K562 (cell line): ENCODE measurements at regions not wholly inside any gene's neighbourhood (a gene's known extent, or its start where the extent isn't known, plus 50 kb on each side); places are given as distances from the start of the nearest gene placed in this dataset.

Experiments
- CBX1 ChIP-seq: sonication (generic); IDR thresholded peaks from 2 replicates; pipeline ENCODE4 v1.6.1; 2016; ENCODE audit warnings: antibody characterized with exemption, low read depth, mild to moderate bottlenecking
- FOXJ2 ChIP-seq: fragments of 200-800 bp; sonication (Bioruptor generic); IDR thresholded peaks from 2 replicates; pipeline ENCODE4 v1.6.1; 2016; ENCODE audit warnings: missing genetic modification characterization, missing compliant biosample characterization
- FOXJ3 ChIP-seq: sonication (generic); formaldehyde crosslinking; IDR thresholded peaks from 2 replicates; pipeline ENCODE4 v1.4.0; 2020; ENCODE audit warnings: mild to moderate bottlenecking, missing genetic modification reagents
- HIVEP1 ChIP-seq: fragments of 250-450 bp; sonication (Bioruptor Pico); IDR thresholded peaks from 2 replicates; pipeline ENCODE4 v1.4.0; 2020; ENCODE audit warnings: mild to moderate bottlenecking
- HMGN3 ChIP-seq: IDR thresholded peaks from 2 replicates; pipeline ENCODE4 v1.6.1; 2011; ENCODE audit warnings: borderline replicate concordance, low read depth, mild to moderate bottlenecking, mixed read lengths, low read length; ENCODE audit not compliant: insufficient read length; ENCODE audit errors: extremely low read depth
- MIER1 ChIP-seq: fragments of 450-650 bp; IDR thresholded peaks from 2 replicates; pipeline ENCODE4 v1.6.1; 2016; ENCODE audit warnings: antibody characterized with exemption, mild to moderate bottlenecking, low read depth
- NFYB ChIP-seq: IDR thresholded peaks from 2 replicates; pipeline ENCODE4 v1.6.1; 2011; ENCODE audit warnings: mild to moderate bottlenecking, moderate library complexity; ENCODE audit not compliant: insufficient read length; ENCODE audit errors: extremely low read depth
- RBM25 ChIP-seq: fragments of 200-400 bp; formaldehyde crosslinking; IDR thresholded peaks from 2 replicates; pipeline ENCODE4 v1.6.1; 2018; ENCODE audit warnings: low read length, low read depth, moderate library complexity; ENCODE audit not compliant: severe bottlenecking
- TAF1 ChIP-seq: IDR thresholded peaks from 2 replicates; pipeline ENCODE4 v1.6.1; 2011; ENCODE audit warnings: mild to moderate bottlenecking, low read length, moderate library complexity; ENCODE audit not compliant: insufficient read depth, control insufficient read depth, severe bottlenecking; ENCODE audit errors: extremely low read depth
- TEAD2 ChIP-seq: fragments of 450-650 bp; IDR thresholded peaks from 2 replicates; pipeline ENCODE4 v1.6.1; 2016; ENCODE audit warnings: missing genetic modification characterization, control low read depth, missing compliant biosample characterization
- TSC22D4 ChIP-seq: fragments of 450-650 bp; IDR thresholded peaks from 2 replicates; pipeline ENCODE4 v1.6.1; 2016; ENCODE audit warnings: missing genetic modification characterization, missing biosample characterization, control low read depth
- ZBTB34 ChIP-seq: fragments of 250-450 bp; sonication (Bioruptor Pico); IDR thresholded peaks from 2 replicates; pipeline ENCODE4 v1.8.0; 2021; ENCODE audit warnings: mild to moderate bottlenecking, moderate library complexity
- ZC3H4 ChIP-seq: sonication (generic); formaldehyde crosslinking; IDR thresholded peaks from 2 replicates; pipeline ENCODE4 v1.9.0; 2021; ENCODE audit warnings: missing genetic modification reagents, borderline replicate concordance
- ZFP91 ChIP-seq: sonication (generic); formaldehyde crosslinking; IDR thresholded peaks from 2 replicates; pipeline ENCODE4 v1.8.0; 2022; ENCODE audit warnings: mild to moderate bottlenecking, missing genetic modification reagents
- ZNF232 ChIP-seq: sonication (generic); formaldehyde crosslinking; IDR thresholded peaks from 2 replicates; pipeline ENCODE4 v1.8.0; 2022; ENCODE audit warnings: mild to moderate bottlenecking, missing genetic modification reagents
- ZNF24 ChIP-seq: fragments of 450-650 bp; IDR thresholded peaks from 2 replicates; pipeline ENCODE4 v1.6.1; 2016
- ZNF77 ChIP-seq: fragments of 250-450 bp; sonication (Bioruptor Pico); IDR thresholded peaks from 2 replicates; pipeline ENCODE4 v1.5.0; 2020
- ZNF79 ChIP-seq: fragments of 250-450 bp; sonication (Bioruptor Pico); IDR thresholded peaks from 2 replicates; pipeline ENCODE4 v1.4.0; 2020; ENCODE audit warnings: low read depth, mild to moderate bottlenecking, moderate library complexity
- TF ChIP-seq, protein P1 (sequence below): fragments of 150-350 bp; conservative IDR thresholded peaks from 2 replicates; pipeline ENCODE4 v1.6.1; 2014; ENCODE audit warnings: low read length
- TF ChIP-seq, protein P2 (sequence below): sonication (generic); formaldehyde crosslinking; IDR thresholded peaks from 2 replicates; pipeline ENCODE4 v1.8.1; 2023; ENCODE audit warnings: mild to moderate bottlenecking, missing genetic modification reagents

DNA sequence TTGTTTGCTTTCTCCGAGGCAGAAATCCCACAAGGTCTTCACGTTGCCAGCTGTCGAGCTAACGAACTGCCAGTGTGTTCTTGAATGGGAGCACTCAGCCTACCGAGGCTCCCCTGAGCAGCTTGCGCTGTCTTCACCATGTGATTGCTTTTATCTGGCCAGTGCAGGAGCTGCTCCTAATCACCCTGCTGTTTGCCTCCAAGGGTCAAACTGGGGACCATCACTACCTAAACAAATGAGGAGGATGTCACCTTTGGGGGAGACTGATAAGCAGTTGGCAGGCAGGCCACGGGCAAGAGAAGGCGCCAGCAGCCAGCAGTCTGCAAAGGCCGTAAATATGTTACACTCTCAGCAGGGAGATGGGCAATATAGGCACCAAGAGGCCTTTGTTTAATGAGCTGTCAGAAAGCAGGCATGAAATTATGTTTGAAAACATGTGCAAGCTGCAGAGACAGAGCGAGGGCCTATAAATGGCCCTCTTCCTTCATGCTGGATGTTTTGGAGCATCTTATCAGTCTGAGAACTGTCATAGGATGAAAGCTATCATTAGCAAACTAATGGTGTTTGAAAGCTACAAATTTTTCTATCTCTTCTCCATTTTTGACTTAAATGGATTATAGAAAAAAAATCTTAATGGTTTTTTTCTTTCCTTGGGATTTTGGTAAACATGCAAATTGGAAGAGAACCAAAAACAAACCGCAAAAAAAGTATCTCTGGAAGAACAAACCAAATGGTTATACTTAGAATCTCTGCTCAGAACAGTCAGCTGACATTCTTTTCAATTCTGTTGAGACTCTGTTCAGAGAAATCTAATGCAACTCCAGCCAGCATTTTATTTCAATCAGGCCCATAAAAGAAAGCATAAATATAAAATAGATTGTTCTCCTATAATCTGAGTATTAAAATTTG lies 267.3 kb upstream of the NPVF start (continued):
- TF ChIP-seq, protein P1, sequence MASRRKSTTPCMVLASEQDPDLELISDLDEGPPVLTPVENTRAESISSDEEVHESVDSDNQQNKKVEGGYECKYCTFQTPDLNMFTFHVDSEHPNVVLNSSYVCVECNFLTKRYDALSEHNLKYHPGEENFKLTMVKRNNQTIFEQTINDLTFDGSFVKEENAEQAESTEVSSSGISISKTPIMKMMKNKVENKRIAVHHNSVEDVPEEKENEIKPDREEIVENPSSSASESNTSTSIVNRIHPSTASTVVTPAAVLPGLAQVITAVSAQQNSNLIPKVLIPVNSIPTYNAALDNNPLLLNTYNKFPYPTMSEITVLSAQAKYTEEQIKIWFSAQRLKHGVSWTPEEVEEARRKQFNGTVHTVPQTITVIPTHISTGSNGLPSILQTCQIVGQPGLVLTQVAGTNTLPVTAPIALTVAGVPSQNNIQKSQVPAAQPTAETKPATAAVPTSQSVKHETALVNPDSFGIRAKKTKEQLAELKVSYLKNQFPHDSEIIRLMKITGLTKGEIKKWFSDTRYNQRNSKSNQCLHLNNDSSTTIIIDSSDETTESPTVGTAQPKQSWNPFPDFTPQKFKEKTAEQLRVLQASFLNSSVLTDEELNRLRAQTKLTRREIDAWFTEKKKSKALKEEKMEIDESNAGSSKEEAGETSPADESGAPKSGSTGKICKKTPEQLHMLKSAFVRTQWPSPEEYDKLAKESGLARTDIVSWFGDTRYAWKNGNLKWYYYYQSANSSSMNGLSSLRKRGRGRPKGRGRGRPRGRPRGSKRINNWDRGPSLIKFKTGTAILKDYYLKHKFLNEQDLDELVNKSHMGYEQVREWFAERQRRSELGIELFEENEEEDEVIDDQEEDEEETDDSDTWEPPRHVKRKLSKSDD = no peak
- TF ChIP-seq FOXJ3 (CRISPR knock-in tag) (no peak), RBM25 (no peak), FOXJ2 (tag) (peak; percentile 80; the same call in 1 of the 2 replicates), HMGN3 (peak; percentile 89), ZNF79 (CRISPR knock-in tag) (no peak), ZC3H4 (CRISPR knock-in tag) (no peak), ZFP91 (CRISPR knock-in tag) (no peak), HIVEP1 (CRISPR knock-in tag) (no peak), CBX1 (no peak), ZNF232 (CRISPR knock-in tag) (no peak), TSC22D4 (no peak), TAF1 (peak; percentile 30), NFYB (no peak), ZNF24 (peak; percentile 52), ZNF77 (no peak), MIER1 (no peak; the same call in 1 of the 2 replicates), ZBTB34 (no peak), TEAD2 (tag) (no peak)
- TF ChIP-seq, protein P2, sequence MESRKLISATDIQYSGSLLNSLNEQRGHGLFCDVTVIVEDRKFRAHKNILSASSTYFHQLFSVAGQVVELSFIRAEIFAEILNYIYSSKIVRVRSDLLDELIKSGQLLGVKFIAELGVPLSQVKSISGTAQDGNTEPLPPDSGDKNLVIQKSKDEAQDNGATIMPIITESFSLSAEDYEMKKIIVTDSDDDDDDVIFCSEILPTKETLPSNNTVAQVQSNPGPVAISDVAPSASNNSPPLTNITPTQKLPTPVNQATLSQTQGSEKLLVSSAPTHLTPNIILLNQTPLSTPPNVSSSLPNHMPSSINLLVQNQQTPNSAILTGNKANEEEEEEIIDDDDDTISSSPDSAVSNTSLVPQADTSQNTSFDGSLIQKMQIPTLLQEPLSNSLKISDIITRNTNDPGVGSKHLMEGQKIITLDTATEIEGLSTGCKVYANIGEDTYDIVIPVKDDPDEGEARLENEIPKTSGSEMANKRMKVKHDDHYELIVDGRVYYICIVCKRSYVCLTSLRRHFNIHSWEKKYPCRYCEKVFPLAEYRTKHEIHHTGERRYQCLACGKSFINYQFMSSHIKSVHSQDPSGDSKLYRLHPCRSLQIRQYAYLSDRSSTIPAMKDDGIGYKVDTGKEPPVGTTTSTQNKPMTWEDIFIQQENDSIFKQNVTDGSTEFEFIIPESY (CRISPR knock-in tag) = no peak
